ENCODE measurements at regions not wholly inside any gene's neighbourhood (a gene's known extent, or its start where the extent isn't known, plus 50 kb on each side); places are given as distances from the start of the nearest gene placed in this dataset.

DNA sequence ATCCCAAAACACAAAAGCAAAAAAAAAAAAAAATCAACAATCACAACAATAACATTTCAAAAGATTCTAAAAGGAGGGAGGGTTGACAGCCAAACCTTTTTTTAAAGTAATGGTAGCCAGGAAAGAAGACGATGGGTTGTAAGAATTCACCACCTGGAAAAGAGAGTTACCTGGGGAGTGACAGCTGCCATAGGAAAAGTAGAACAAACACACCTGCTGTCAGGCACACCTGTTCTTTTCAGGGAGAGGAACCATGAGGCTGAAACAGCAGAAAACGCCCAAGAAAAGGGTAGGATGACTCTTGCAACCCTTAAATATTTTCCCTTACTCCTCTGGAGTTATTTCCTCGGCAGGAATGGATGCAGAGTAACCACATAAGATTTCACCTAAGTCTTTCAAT, 388.4 kb upstream of the TEX13C start:
- Histone ChIP-seq H3K27me3 (no peaks in the 10 kb centered on the region), H3K36me3 (no peaks in the 10 kb centered on the region), H3K27ac (no peak overlapping the region), H3K4me3 (no peak overlapping the region), H3K4me1 (no peaks in the 10 kb centered on the region), H3K9me3 (no peaks in the 10 kb centered on the region)
- 38 to 72% (median 54%) methylated on average over 3 of the region's 3 CpGs for WGBS, 4 donors
- DNase-seq: no peak
- no peak for ATAC-seq
- TF ChIP-seq POLR2A (IDR thresholded peaks at IDR 0.05): no peak
- TF ChIP-seq, protein P1, sequence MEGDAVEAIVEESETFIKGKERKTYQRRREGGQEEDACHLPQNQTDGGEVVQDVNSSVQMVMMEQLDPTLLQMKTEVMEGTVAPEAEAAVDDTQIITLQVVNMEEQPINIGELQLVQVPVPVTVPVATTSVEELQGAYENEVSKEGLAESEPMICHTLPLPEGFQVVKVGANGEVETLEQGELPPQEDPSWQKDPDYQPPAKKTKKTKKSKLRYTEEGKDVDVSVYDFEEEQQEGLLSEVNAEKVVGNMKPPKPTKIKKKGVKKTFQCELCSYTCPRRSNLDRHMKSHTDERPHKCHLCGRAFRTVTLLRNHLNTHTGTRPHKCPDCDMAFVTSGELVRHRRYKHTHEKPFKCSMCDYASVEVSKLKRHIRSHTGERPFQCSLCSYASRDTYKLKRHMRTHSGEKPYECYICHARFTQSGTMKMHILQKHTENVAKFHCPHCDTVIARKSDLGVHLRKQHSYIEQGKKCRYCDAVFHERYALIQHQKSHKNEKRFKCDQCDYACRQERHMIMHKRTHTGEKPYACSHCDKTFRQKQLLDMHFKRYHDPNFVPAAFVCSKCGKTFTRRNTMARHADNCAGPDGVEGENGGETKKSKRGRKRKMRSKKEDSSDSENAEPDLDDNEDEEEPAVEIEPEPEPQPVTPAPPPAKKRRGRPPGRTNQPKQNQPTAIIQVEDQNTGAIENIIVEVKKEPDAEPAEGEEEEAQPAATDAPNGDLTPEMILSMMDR (IDR thresholded peaks at IDR 0.05): no peak
- intact Hi-C loops (cut with DNase I): no loop called here

DNA sequence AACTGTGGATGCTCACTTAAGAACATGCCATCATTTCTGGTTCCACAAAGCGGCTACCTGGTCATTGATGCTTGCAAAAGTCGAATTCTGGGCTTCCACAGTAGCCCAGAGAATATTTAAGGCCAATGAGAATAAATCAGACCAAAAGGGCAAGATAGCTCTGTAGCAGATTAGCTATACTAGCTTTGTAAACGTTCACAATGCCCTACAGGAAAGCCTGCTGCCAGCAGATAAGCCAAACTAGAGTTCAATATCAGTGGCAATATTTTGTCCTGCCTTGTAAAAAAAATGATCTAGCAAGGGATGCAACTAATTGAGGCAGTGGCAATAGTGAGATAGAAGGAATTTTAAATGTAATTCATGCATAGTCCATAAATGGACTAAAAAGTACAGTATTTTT, 387.7 kb upstream of the TEX13C start:
- H3K4me3 ChIP-seq: no peak overlapping the region
- no peaks in the 10 kb centered on the region for H3K4me1 ChIP-seq
- no peaks in the 10 kb centered on the region for H3K27me3 ChIP-seq
- no peak for ATAC-seq
- no peak overlapping the region for H3K27ac ChIP-seq
- no peaks in the 10 kb centered on the region for H3K9me3 ChIP-seq
- DNase-seq: no peak
- intact Hi-C loops (cut with DNase I): no loop called here
- no peaks in the 10 kb centered on the region for H3K36me3 ChIP-seq
- 30 to 48% (median 39%) methylated on average over 3 of the region's 3 CpGs for WGBS, 4 donors
- no peak for TF ChIP-seq POLR2A (IDR thresholded peaks at IDR 0.05)
- TF ChIP-seq, protein P1 (IDR thresholded peaks at IDR 0.05): no peak

DNA sequence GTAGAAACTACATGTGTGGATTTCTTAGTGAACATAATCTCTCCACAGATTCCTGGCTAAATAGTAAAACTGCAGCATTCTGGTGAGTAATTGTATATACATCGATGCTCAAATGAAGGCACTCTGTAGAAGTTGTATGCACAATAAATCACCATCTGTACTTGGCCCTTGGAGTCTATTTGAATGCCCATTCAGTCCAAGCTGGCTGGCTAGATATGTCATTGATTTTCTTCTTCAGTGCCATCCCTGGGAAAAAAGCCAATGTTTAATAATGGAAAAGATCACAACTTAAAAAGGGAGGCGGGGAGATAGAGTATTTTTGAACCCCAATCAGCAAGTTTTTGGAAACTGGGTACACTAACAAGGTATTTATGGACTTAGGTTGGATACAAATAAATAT, 381.0 kb upstream of the TEX13C start:
- no peaks in the 10 kb centered on the region for H3K4me1 ChIP-seq
- H3K27me3 ChIP-seq: no peaks in the 10 kb centered on the region
- H3K9me3 ChIP-seq: no peaks in the 10 kb centered on the region
- DNase-seq: no peak
- no peak for ATAC-seq
- H3K4me3 ChIP-seq: no peak overlapping the region
- no peak overlapping the region for H3K27ac ChIP-seq
- 60 to 81% (median 72%) methylated on average over 2 of the region's 2 CpGs for WGBS, 4 donors
- H3K36me3 ChIP-seq: no peaks in the 10 kb centered on the region
- intact Hi-C loops (cut with DNase I): no loop called here
- TF ChIP-seq, protein P1 (IDR thresholded peaks at IDR 0.05): no peak
- no peak for TF ChIP-seq POLR2A (IDR thresholded peaks at IDR 0.05)

DNA sequence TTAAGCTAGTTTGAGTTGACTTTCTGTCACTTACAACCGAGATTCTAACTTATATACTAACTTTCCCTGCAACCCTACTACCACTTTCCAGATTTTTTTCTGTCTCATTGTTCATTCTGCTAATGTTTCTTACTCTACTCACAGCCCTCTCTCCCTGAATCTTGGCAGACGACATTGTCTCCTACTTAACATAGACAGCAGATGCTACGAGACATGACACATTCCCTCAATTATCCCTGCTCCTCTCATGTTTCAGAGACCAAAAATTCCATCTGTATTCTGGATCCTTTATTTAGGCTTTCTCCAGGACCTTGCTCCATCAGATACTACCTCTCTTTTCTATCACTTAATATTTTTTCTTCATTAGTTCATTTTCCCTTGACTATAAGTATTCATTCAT, 379.1 kb upstream of the TEX13C start:
- H3K9me3 ChIP-seq: no peaks in the 10 kb centered on the region
- WGBS, 4 donors: 56 to 72% (median 70%) methylated on average over 3 of the region's 3 CpGs
- TF ChIP-seq POLR2A (IDR thresholded peaks at IDR 0.05): no peak
- TF ChIP-seq, protein P1 (IDR thresholded peaks at IDR 0.05): no peak
- H3K27me3 ChIP-seq: no peaks in the 10 kb centered on the region
- DNase-seq: no peak
- intact Hi-C loops (cut with DNase I): no loop called here
- no peaks in the 10 kb centered on the region for H3K36me3 ChIP-seq
- ATAC-seq: no peak
- H3K4me3 ChIP-seq: no peak overlapping the region
- no peaks in the 10 kb centered on the region for H3K4me1 ChIP-seq
- H3K27ac ChIP-seq: no peak overlapping the region

Data from heart left ventricle (tissue), 16 donors.